ENCODE measurements at regions not wholly inside any gene's neighbourhood (a gene's known extent, or its start where the extent isn't known, plus 50 kb on each side); places are given as distances from the start of the nearest gene placed in this dataset.

DNA sequence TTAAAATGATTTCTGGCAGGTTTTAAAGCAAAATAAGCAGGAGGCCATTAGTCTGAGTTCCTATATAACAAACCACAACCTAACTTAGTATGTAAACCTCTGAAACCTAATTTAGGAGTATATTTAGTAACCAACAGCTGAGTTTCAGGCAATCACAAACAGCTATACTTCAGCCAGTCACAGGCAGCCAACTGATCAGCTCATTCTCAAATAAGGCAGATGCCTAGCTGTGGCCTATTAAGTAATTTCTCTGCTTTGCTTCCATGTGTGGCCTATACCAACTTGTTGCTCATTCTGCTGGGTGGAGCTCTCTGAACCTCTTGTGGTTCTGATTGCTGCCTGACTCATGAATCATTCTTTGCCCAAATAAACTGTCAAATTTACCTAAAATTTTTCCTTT is 408.9 kb upstream of the FBXO33 start:
- DNase-seq (ENCODE audit: low read depth in 4 of 6, low spot score in 6 of 6) = no peak
- Histone ChIP-seq H3K4me1 (ENCODE audit: control insufficient read depth, insufficient read depth, low read length) (no peaks in the 10 kb centered on the region), H3K9me3 (ENCODE audit: control insufficient read depth, insufficient read depth, low read length) (no peaks in the 10 kb centered on the region), H3K4me3 (ENCODE audit: low read depth, low read length) (no peak overlapping the region), H3K27ac (ENCODE audit: low read depth, low read length) (no peak overlapping the region), H3K36me3 (ENCODE audit: control insufficient read depth, insufficient read depth, low read length) (no peaks in the 10 kb centered on the region), H3K27me3 (ENCODE audit: control insufficient read depth, insufficient read depth, low read length) (no peaks in the 10 kb centered on the region)

GRCh38 chr14:39827901-39828655 is 395.8 kb upstream of the FBXO33 start:
- H3K4me3 ChIP-seq (ENCODE audit: low read depth, low read length) = no peak overlapping the region
- 100% methylated on average over 1 of the region's 2 CpGs for WGBS (ENCODE audit: insufficient coverage)
- H3K36me3 ChIP-seq (ENCODE audit: control insufficient read depth, insufficient read depth, low read length) = no peaks in the 10 kb centered on the region

GRCh38 chr14:39812532-39813320 is 380.5 kb upstream of the FBXO33 start:
- no peaks in the 10 kb centered on the region for H3K27me3 ChIP-seq (ENCODE audit: control insufficient read depth, insufficient read depth, low read length)
- WGBS (ENCODE audit: insufficient coverage) = no CpG with 5 or more reads among the region's 3 CpGs

More at GRCh38 chr14:39827901-39828655, 395.8 kb upstream of the FBXO33 start:
- no peaks in the 10 kb centered on the region for H3K27me3 ChIP-seq (ENCODE audit: control insufficient read depth, insufficient read depth, low read length)
- H3K9me3 ChIP-seq (ENCODE audit: control insufficient read depth, insufficient read depth, low read length) = no peaks in the 10 kb centered on the region
- no peak for DNase-seq (ENCODE audit: low read depth in 4 of 6, low spot score in 6 of 6)
- no peaks in the 10 kb centered on the region for H3K4me1 ChIP-seq (ENCODE audit: control insufficient read depth, insufficient read depth, low read length)
- no peak overlapping the region for H3K27ac ChIP-seq (ENCODE audit: low read depth, low read length)

GRCh38 chr14:39807271-39807670 is 375.0 kb upstream of the FBXO33 start:
- H3K27me3 ChIP-seq (ENCODE audit: control insufficient read depth, insufficient read depth, low read length) = no peaks in the 10 kb centered on the region

More at GRCh38 chr14:39812532-39813320, 380.5 kb upstream of the FBXO33 start:
- Histone ChIP-seq H3K36me3 (ENCODE audit: control insufficient read depth, insufficient read depth, low read length) (no peaks in the 10 kb centered on the region), H3K4me1 (ENCODE audit: control insufficient read depth, insufficient read depth, low read length) (no peaks in the 10 kb centered on the region), H3K9me3 (ENCODE audit: control insufficient read depth, insufficient read depth, low read length) (no peaks in the 10 kb centered on the region), H3K4me3 (ENCODE audit: low read depth, low read length) (no peak overlapping the region), H3K27ac (ENCODE audit: low read depth, low read length) (no peak overlapping the region)
- no peak for DNase-seq (ENCODE audit: low read depth in 4 of 6, low spot score in 6 of 6)

GRCh38 chr14:39784461-39784860 is 352.2 kb upstream of the FBXO33 start:
- H3K27ac ChIP-seq (ENCODE audit: low read depth, low read length) = peak overlapping the region; percentile 5
- H3K36me3 ChIP-seq (ENCODE audit: control insufficient read depth, insufficient read depth, low read length) = no peaks in the 10 kb centered on the region
- peak in 3 of 6 donors; percentile 25 to 72 (median 37) for DNase-seq (ENCODE audit: low read depth in 4 of 6, low spot score in 6 of 6)
- H3K4me3 ChIP-seq (ENCODE audit: low read depth, low read length) = no peak overlapping the region
- no peaks in the 10 kb centered on the region for H3K27me3 ChIP-seq (ENCODE audit: control insufficient read depth, insufficient read depth, low read length)
- peaks cover 12% of the 10 kb centered on the region for H3K4me1 ChIP-seq (ENCODE audit: control insufficient read depth, insufficient read depth, low read length)
- H3K9me3 ChIP-seq (ENCODE audit: control insufficient read depth, insufficient read depth, low read length) = no peaks in the 10 kb centered on the region
- no CpG with 5 or more reads among the region's 1 CpG for WGBS (ENCODE audit: insufficient coverage)

More at GRCh38 chr14:39807271-39807670, 375.0 kb upstream of the FBXO33 start:
- no peak overlapping the region for H3K27ac ChIP-seq (ENCODE audit: low read depth, low read length)
- no peak for DNase-seq (ENCODE audit: low read depth in 4 of 6, low spot score in 6 of 6)
- no peak overlapping the region for H3K4me3 ChIP-seq (ENCODE audit: low read depth, low read length)
- H3K36me3 ChIP-seq (ENCODE audit: control insufficient read depth, insufficient read depth, low read length) = no peaks in the 10 kb centered on the region
- no peaks in the 10 kb centered on the region for H3K9me3 ChIP-seq (ENCODE audit: control insufficient read depth, insufficient read depth, low read length)
- H3K4me1 ChIP-seq (ENCODE audit: control insufficient read depth, insufficient read depth, low read length) = no peaks in the 10 kb centered on the region
- 94% methylated on average over 2 of the region's 3 CpGs for WGBS (ENCODE audit: insufficient coverage)

DNA sequence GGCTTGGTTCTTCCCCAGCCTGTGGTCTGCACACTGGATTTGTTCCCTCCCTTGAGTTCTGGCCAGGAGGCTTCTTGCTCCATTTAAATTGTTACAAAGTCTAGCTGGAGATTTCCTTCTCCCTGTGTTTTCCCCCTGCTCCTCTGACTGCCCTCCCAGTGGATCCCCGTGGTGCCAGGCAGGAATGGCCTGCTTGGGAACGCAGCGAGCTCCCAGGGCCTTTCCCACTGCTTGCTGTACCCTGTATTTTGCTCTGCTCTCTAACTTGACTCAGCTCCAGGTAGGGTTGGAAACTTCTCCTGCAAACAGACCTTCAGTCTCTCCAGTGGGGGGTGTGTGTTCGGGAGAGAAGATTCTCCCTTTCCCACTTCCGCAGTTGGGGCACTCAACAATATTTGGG is 349.2 kb upstream of the FBXO33 start:
- Histone ChIP-seq H3K4me3 (ENCODE audit: low read depth, low read length) (no peak overlapping the region), H3K27me3 (ENCODE audit: control insufficient read depth, insufficient read depth, low read length) (no peaks in the 10 kb centered on the region)

DNA sequence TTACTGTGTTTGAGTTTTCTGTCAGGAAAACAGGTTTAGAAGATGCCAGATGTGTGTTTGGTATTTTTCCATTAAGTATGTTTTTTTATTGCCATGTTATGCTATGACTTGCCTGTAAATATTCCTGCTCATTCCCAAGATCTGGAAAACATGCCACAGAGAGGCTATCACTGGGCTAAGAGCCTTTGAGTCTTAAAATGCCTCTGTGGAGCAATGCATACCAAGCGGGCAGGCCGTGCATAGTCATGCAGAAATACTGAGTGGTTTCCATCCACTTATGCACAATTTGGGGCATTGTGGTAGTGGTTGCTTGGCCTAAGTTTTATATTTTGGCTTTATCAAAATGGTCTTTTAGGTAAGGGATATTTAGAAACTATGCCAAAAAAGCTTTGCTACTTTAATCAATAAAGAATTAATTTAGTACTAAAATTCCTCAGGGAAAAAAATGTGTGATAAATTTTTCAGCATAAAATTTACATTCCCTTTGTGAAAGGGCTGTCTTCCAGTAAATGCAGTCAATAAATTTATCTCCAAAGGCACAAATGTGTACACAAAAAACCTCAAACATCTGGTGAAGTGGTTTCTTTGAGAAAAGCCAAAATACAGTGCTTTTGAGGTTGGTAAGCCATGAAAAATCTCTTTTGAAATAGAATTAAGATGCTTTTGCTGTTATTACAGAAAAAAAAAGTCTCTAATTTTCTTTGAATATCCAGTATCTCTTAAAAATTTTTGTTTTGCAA is 341.3 kb upstream of the FBXO33 start:
- DNase-seq (ENCODE audit: low read depth in 4 of 6, low spot score in 6 of 6) = peak in 1 of 6 donors; percentile 37
- Histone ChIP-seq H3K27ac (ENCODE audit: low read depth, low read length) (no peak overlapping the region), H3K4me1 (ENCODE audit: control insufficient read depth, insufficient read depth, low read length) (no peaks in the 10 kb centered on the region), H3K4me3 (ENCODE audit: low read depth, low read length) (no peak overlapping the region), H3K9me3 (ENCODE audit: control insufficient read depth, insufficient read depth, low read length) (no peaks in the 10 kb centered on the region), H3K27me3 (ENCODE audit: control insufficient read depth, insufficient read depth, low read length) (no peaks in the 10 kb centered on the region), H3K36me3 (ENCODE audit: control insufficient read depth, insufficient read depth, low read length) (no peaks in the 10 kb centered on the region)
- 81% methylated on average over 2 of the region's 2 CpGs for WGBS (ENCODE audit: insufficient coverage)

More for the DNA sequence above, 349.2 kb upstream of the FBXO33 start:
- WGBS (ENCODE audit: insufficient coverage) = 60% methylated on average over 1 of the region's 5 CpGs
- Histone ChIP-seq H3K27ac (ENCODE audit: low read depth, low read length) (no peak overlapping the region), H3K4me1 (ENCODE audit: control insufficient read depth, insufficient read depth, low read length) (peaks cover 12% of the 10 kb centered on the region), H3K36me3 (ENCODE audit: control insufficient read depth, insufficient read depth, low read length) (no peaks in the 10 kb centered on the region), H3K9me3 (ENCODE audit: control insufficient read depth, insufficient read depth, low read length) (no peaks in the 10 kb centered on the region)
- peak in 1 of 6 donors; percentile 27 for DNase-seq (ENCODE audit: low read depth in 4 of 6, low spot score in 6 of 6)

DNA sequence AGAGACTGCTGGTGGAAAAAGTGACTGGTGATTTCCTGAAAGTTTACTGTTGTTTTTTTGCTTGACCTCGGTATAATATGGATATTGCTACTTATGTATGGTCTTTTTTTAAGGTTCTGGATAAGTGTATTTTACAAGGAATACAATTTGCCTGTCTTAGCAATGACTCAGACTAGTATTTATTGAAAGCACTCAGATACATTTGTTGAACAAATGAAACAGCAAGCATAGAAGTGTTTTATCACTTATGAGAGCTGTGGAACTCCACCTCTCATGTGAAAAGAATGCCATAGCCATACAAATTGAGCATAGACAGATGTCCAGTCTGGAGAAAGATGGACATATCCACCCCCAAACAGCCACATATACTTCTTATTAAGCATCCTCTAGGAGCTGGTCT is 340.4 kb upstream of the FBXO33 start:
- no peak for DNase-seq (ENCODE audit: low read depth in 4 of 6, low spot score in 6 of 6)
- no CpG with 5 or more reads among the region's 1 CpG for whole genome bisulfite sequencing (ENCODE audit: insufficient coverage)
- Histone ChIP-seq H3K4me1 (ENCODE audit: control insufficient read depth, insufficient read depth, low read length) (no peaks in the 10 kb centered on the region), H3K9me3 (ENCODE audit: control insufficient read depth, insufficient read depth, low read length) (no peaks in the 10 kb centered on the region), H3K27ac (ENCODE audit: low read depth, low read length) (no peak overlapping the region), H3K27me3 (ENCODE audit: control insufficient read depth, insufficient read depth, low read length) (no peaks in the 10 kb centered on the region), H3K36me3 (ENCODE audit: control insufficient read depth, insufficient read depth, low read length) (no peaks in the 10 kb centered on the region), H3K4me3 (ENCODE audit: low read depth, low read length) (no peak overlapping the region)

DNA sequence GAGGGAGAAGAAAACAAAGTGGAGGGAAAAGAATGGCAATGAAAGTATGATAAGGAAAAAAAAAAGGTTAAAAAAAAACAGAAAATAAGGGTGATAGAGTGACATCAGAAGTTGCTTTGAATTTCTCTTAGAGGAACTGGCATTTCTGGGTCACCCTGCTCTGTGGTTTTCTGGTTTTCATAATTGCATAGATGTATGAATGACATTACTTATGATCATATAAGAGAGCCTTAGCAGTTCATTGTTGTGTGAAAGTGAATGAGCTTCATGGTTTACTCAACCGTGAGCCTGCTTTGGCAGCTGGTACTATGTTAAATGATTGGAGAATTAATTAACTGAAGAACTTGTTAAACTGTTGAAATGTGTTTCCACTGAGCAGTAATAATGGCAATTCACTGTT is 336.4 kb upstream of the FBXO33 start:
- DNase-seq (ENCODE audit: low read depth in 4 of 6, low spot score in 6 of 6) = peak in 2 of 6 donors; percentile 50 to 54
- Histone ChIP-seq H3K27ac (ENCODE audit: low read depth, low read length) (no peak overlapping the region), H3K36me3 (ENCODE audit: control insufficient read depth, insufficient read depth, low read length) (no peaks in the 10 kb centered on the region), H3K27me3 (ENCODE audit: control insufficient read depth, insufficient read depth, low read length) (no peaks in the 10 kb centered on the region), H3K9me3 (ENCODE audit: control insufficient read depth, insufficient read depth, low read length) (no peaks in the 10 kb centered on the region), H3K4me1 (ENCODE audit: control insufficient read depth, insufficient read depth, low read length) (no peaks in the 10 kb centered on the region), H3K4me3 (ENCODE audit: low read depth, low read length) (no peak overlapping the region)
- 0% methylated on average over 1 of the region's 1 CpG for WGBS (ENCODE audit: insufficient coverage)
